Kidney (tissue), 13 donors: ENCODE measurements at regions not wholly inside any gene's neighbourhood (a gene's known extent, or its start where the extent isn't known, plus 50 kb on each side); places are given as distances from the start of the nearest gene placed in this dataset.
"Not testable (repeated sequence)": the region's sequence is repeated elsewhere in the genome, so short reads cannot be mapped to it uniquely, and the experiment has no call there.

ENCODE experiments used
- DNase-seq, 5 donors: peaks; one replicate each; pipeline ENCODE4 v3.0.0-alpha.2; 2013 to 2020
- FAIRE-seq: peaks from 2 replicates; lab custom pipeline; 2012; peaks lifted over from hg19 to GRCh38; lab: Jason Lieb, UNC
- H3K27ac ChIP-seq, 2 donors: one replicate each; pipeline ENCODE4 v1.7.0; 2013; ENCODE audit warnings: low read depth in 2 of 2, low read length in 2 of 2, inconsistent platforms in 1 of 2
- H3K27me3 ChIP-seq: one replicate; pipeline ENCODE4 v1.7.1; 2013; ENCODE audit warnings: low read length, inconsistent platforms; ENCODE audit not compliant: control insufficient read depth, insufficient read depth
- H3K36me3 ChIP-seq, 3 donors: one replicate each; pipeline versions ENCODE4 v1.7.0 to v1.7.1; 2013; ENCODE audit warnings: low read length in 3 of 3, control low read depth in 1 of 3, inconsistent platforms in 1 of 3; ENCODE audit not compliant: insufficient read depth in 3 of 3, control insufficient read depth in 2 of 3
- H3K4me1 ChIP-seq, 3 donors: one replicate each; pipeline versions ENCODE4 v1.7.0 to v1.7.1; 2013; ENCODE audit warnings: low read length in 3 of 3, inconsistent platforms in 1 of 3, low read depth in 1 of 3; ENCODE audit not compliant: control insufficient read depth in 2 of 3, insufficient read depth in 2 of 3
- H3K4me3 ChIP-seq, 3 donors: one replicate each; pipeline versions ENCODE4 v1.7.0 to v1.8.1; 2013; ENCODE audit warnings: low read length in 3 of 3, control low read depth in 1 of 3, inconsistent platforms in 1 of 3
- H3K9ac ChIP-seq, 3 donors: one replicate each; pipeline versions ENCODE4 v1.7.0 to v1.7.1; 2013; ENCODE audit warnings: low read length in 3 of 3, control low read depth in 1 of 3, inconsistent platforms in 1 of 3
- H3K9me3 ChIP-seq, 3 donors: one replicate each; pipeline versions ENCODE4 v1.7.0 to v1.7.1; 2013; ENCODE audit warnings: low read length in 3 of 3, control low read depth in 1 of 3, inconsistent platforms in 1 of 3; ENCODE audit not compliant: control insufficient read depth in 2 of 3, insufficient read depth in 1 of 3
- intact Hi-C: fragments of 100-400 bp; cut with DNase I; formaldehyde crosslinking; loops from one replicate; pipeline ENCODE4 v1.11.1; 2022
- TF ChIP-seq, protein P1 (sequence below): IDR thresholded peaks from 3 replicates; pipeline ENCODE4 v1.5.1; 2012; ENCODE audit warnings: mild to moderate bottlenecking, moderate library complexity, borderline replicate concordance; ENCODE audit not compliant: insufficient read depth; ENCODE audit errors: extremely low read depth
- donor health status: control.
- donor health status: control.
- donor health status: control.
- donor health status: control.
- donor health status: control.
- donor health status: DM: yes; HTN: yes; CAD: no.
- donor health status: Normal renal cell carcinoma (clear cell type).

- TF ChIP-seq, protein P1, sequence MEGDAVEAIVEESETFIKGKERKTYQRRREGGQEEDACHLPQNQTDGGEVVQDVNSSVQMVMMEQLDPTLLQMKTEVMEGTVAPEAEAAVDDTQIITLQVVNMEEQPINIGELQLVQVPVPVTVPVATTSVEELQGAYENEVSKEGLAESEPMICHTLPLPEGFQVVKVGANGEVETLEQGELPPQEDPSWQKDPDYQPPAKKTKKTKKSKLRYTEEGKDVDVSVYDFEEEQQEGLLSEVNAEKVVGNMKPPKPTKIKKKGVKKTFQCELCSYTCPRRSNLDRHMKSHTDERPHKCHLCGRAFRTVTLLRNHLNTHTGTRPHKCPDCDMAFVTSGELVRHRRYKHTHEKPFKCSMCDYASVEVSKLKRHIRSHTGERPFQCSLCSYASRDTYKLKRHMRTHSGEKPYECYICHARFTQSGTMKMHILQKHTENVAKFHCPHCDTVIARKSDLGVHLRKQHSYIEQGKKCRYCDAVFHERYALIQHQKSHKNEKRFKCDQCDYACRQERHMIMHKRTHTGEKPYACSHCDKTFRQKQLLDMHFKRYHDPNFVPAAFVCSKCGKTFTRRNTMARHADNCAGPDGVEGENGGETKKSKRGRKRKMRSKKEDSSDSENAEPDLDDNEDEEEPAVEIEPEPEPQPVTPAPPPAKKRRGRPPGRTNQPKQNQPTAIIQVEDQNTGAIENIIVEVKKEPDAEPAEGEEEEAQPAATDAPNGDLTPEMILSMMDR = no peak
- no peaks in the 10 kb centered on the region for H3K27me3 ChIP-seq
- no peak overlapping the region for H3K4me3 ChIP-seq
- intact Hi-C loops = no loop called here
- DNase-seq = no peak
- no peak overlapping the region for H3K27ac ChIP-seq
- no peak for FAIRE-seq
- H3K9ac ChIP-seq = no peak overlapping the region
- no peaks in the 10 kb centered on the region for H3K36me3 ChIP-seq
- H3K9me3 ChIP-seq = no peaks in the 10 kb centered on the region
- no peaks in the 10 kb centered on the region for H3K4me1 ChIP-seq
These were observed 71.6 kb downstream of the TFAP2A start for GRCh38 chr6:10343320-10343719.

GRCh38 chr6:10341605-10342004 is 73.3 kb downstream of the TFAP2A start:
- no peak overlapping the region for H3K9ac ChIP-seq
- FAIRE-seq (no peak), DNase-seq (no peak)

DNA sequence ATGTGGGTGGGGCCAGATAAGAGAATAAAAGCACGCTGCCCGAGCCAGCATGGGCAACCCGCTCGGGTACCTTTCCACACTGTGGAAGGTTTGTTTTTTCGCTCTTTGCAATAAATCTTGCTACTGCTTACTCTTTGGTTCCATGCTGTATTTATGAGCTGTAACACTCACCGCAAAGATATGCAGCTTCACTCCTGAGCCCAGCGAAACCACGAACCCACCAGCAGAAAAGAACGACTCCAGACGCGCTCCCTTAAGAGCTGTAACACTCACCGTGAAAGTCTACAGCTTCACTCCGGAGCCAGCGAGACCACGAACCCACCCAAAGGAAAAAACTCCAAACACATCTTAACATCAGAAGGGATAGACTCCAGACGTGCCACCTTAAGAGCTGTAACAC is 76.7 kb downstream of the TFAP2A start:
- intact Hi-C loops = no loop called here
- FAIRE-seq (no peak), DNase-seq (no peak)
- Histone ChIP-seq H3K9ac (no peak overlapping the region), H3K27me3 (no peaks in the 10 kb centered on the region), H3K4me1 (no peaks in the 10 kb centered on the region), H3K27ac (no peak overlapping the region), H3K36me3 (no peaks in the 10 kb centered on the region), H3K4me3 (no peak overlapping the region), H3K9me3 (no peaks in the 10 kb centered on the region)
- TF ChIP-seq, protein P1 = no peak

More at GRCh38 chr6:10341605-10342004, 73.3 kb downstream of the TFAP2A start:
- intact Hi-C loops = no loop called here
- no peaks in the 10 kb centered on the region for H3K36me3 ChIP-seq
- no peaks in the 10 kb centered on the region for H3K27me3 ChIP-seq
- no peak overlapping the region for H3K27ac ChIP-seq
- H3K4me1 ChIP-seq = no peaks in the 10 kb centered on the region
- TF ChIP-seq, protein P1 = no peak
- no peak overlapping the region for H3K4me3 ChIP-seq
- no peaks in the 10 kb centered on the region for H3K9me3 ChIP-seq

- H3K27me3 ChIP-seq, H3K4me1 ChIP-seq, H3K4me3 ChIP-seq, DNase-seq, H3K27ac ChIP-seq, H3K9me3 ChIP-seq, H3K36me3 ChIP-seq, FAIRE-seq, intact Hi-C loops, H3K9ac ChIP-seq: not testable (repeated sequence)
These were observed 77.5 kb downstream of the TFAP2A start for GRCh38 chr6:10337376-10337775.
